B cell (primary cell): ENCODE measurements at regions not wholly inside any gene's neighbourhood (a gene's known extent, or its start where the extent isn't known, plus 50 kb on each side); places are given as distances from the start of the nearest gene placed in this dataset.

Experiments
- ATAC-seq: fragments of 200-7000 bp; cut with Tn5 transposase; one replicate; pipeline ENCODE4 v1.10.0; 2021; ENCODE audit warnings: low read depth, mild to moderate bottlenecking, moderate number of reproducible peaks, moderate library complexity
- CTCF ChIA-PET: fragments of 350-600 bp; sonication (Branson Sonifier 250); formaldehyde crosslinking; loops from one replicate; lab custom pipeline; 2021; ENCODE audit warnings: antibody characterized with exemption, inconsistent platforms; lab: Charles Lee
- POLR2A ChIA-PET: fragments of 350-600 bp; sonication (Branson Sonifier 250); formaldehyde crosslinking; loops from one replicate; lab custom pipeline; 2021; ENCODE audit warnings: antibody characterized with exemption; lab: Charles Lee
- DNase-seq: peaks from one replicate; pipeline ENCODE4 v3.0.0; 2013
- H2AFZ ChIP-seq: 2 replicates; pipeline ENCODE4 v1.6.1; 2012; ENCODE audit warnings: mild to moderate bottlenecking, low read depth, low read length; ENCODE audit not compliant: insufficient read depth, poor library complexity, severe bottlenecking
- H3K27ac ChIP-seq, 2 donors: 1 replicate in 1 of 2; 2 replicates in 1 of 2; pipeline ENCODE4 v1.5.1; 2012 to 2013; ENCODE audit warnings: low read length in 2 of 2, mild to moderate bottlenecking in 2 of 2, moderate library complexity in 1 of 2
- H3K27me3 ChIP-seq, 4 experiments: fragments of 200-600 bp in 1 of 4; sonication (generic) in 1 of 4; replicated peaks in 1 of 4; 1 replicate in 2 of 4; 2 replicates in 2 of 4; pipeline versions ENCODE4 v1.6.1 to v1.7.0; 2013 to 2016; ENCODE audit warnings: low read length in 3 of 4, mild to moderate bottlenecking in 2 of 4, mixed read lengths in 1 of 4, moderate library complexity in 1 of 4; ENCODE audit not compliant: insufficient read depth in 4 of 4, control insufficient read depth in 3 of 4; ENCODE audit errors: control extremely low read depth in 1 of 4
- H3K36me3 ChIP-seq, 2 experiments: replicated peaks in 1 of 2; 1 replicate in 1 of 2; 2 replicates in 1 of 2; pipeline versions ENCODE4 v1.6.1 to v1.7.1; 2013; ENCODE audit warnings: low read length in 1 of 2; ENCODE audit not compliant: insufficient read depth in 2 of 2, control insufficient read depth in 1 of 2; ENCODE audit errors: control extremely low read depth in 1 of 2, extremely low read depth in 1 of 2
- H3K4me1 ChIP-seq, 2 donors: fragments of 200-600 bp in 1 of 2; sonication (generic) in 1 of 2; 1 replicate in 1 of 2; 2 replicates in 1 of 2; pipeline versions ENCODE4 v1.5.1 to v1.6.1; 2013 to 2017; ENCODE audit warnings: low read length in 2 of 2; ENCODE audit not compliant: control insufficient read depth in 2 of 2, insufficient read depth in 2 of 2
- H3K4me2 ChIP-seq: replicated peaks from 2 replicates; pipeline ENCODE3; 2012; ENCODE audit warnings: mild to moderate bottlenecking, low read depth, low read length; ENCODE audit not compliant: poor library complexity, severe bottlenecking
- H3K4me3 ChIP-seq, 5 experiments: fragments of 200-600 bp in 1 of 5; sonication (generic) in 1 of 5; 1 replicate in 3 of 5; 2 replicates in 2 of 5; pipeline versions ENCODE4 v1.5.1 to v1.7.0; 2011 to 2016; ENCODE audit warnings: low read length in 4 of 5, mild to moderate bottlenecking in 4 of 5, low read depth in 2 of 5, control low read depth in 1 of 5, moderate library complexity in 1 of 5; ENCODE audit not compliant: insufficient read depth in 1 of 5; ENCODE audit errors: control extremely low read depth in 1 of 5, extremely low read depth in 1 of 5
- H3K79me2 ChIP-seq: fragments of 200-600 bp; sonication (generic); one replicate; pipeline ENCODE4 v1.6.0; 2016; ENCODE audit warnings: low read length; ENCODE audit not compliant: control insufficient read depth, insufficient read depth
- H3K9ac ChIP-seq: fragments of 200-600 bp; sonication (generic); 2 replicates; pipeline ENCODE4 v1.6.1; 2017; ENCODE audit warnings: mild to moderate bottlenecking, low read length, moderate library complexity
- H3K9me3 ChIP-seq, 3 donors: one replicate each; pipeline versions ENCODE4 v1.6.1 to v1.7.1; 2013; ENCODE audit warnings: low read length in 2 of 3; ENCODE audit not compliant: control insufficient read depth in 2 of 3, insufficient read depth in 1 of 3; ENCODE audit errors: control extremely low read depth in 1 of 3
- H4K20me1 ChIP-seq: 2 replicates; pipeline ENCODE4 v1.6.0; 2012; ENCODE audit warnings: mild to moderate bottlenecking, low read length; ENCODE audit not compliant: insufficient read depth, control insufficient read depth, poor library complexity, severe bottlenecking
- H3K27ac Mint-ChIP-seq: one replicate; pipeline ENCODE4 v1.8.0; 2021; ENCODE audit warnings: mixed read lengths
- H3K27me3 Mint-ChIP-seq: one replicate; pipeline ENCODE4 v1.8.0; 2021; ENCODE audit warnings: mixed read lengths
- H3K4me1 Mint-ChIP-seq: one replicate; pipeline ENCODE4 v1.8.0; 2021; ENCODE audit warnings: mixed read lengths
- H3K4me3 Mint-ChIP-seq: one replicate; pipeline ENCODE4 v1.8.0; 2021; ENCODE audit warnings: mixed read lengths
- H3K9me3 Mint-ChIP-seq: one replicate; pipeline ENCODE4 v1.8.0; 2022; ENCODE audit warnings: mixed read lengths; ENCODE audit not compliant: insufficient read depth
- EZH2 ChIP-seq: IDR thresholded peaks from 2 replicates; pipeline ENCODE4 v1.6.1; 2012; ENCODE audit warnings: borderline replicate concordance, low read depth, mild to moderate bottlenecking, moderate library complexity, low read length; ENCODE audit not compliant: insufficient read depth, poor library complexity, severe bottlenecking
- WGBS: methylation state at CpG from one replicate; pipeline ENCODE4 v1.1.5; 2013; ENCODE audit warnings: missing lambda C conversion rate; ENCODE audit not compliant: insufficient coverage; 5-methylcytosine and 5-hydroxymethylcytosine counted together
- intact Hi-C: fragments of 100-400 bp; cut with micrococcal nuclease; formaldehyde crosslinking; loops from one replicate; pipeline ENCODE4 v1.10.0; 2022
- TF ChIP-seq, protein P1 (sequence below): fragments of 200-600 bp; IDR thresholded peaks from one replicate; pipeline ENCODE4 v1.8.0; 2022; ENCODE audit warnings: antibody characterized with exemption, mild to moderate bottlenecking

DNA sequence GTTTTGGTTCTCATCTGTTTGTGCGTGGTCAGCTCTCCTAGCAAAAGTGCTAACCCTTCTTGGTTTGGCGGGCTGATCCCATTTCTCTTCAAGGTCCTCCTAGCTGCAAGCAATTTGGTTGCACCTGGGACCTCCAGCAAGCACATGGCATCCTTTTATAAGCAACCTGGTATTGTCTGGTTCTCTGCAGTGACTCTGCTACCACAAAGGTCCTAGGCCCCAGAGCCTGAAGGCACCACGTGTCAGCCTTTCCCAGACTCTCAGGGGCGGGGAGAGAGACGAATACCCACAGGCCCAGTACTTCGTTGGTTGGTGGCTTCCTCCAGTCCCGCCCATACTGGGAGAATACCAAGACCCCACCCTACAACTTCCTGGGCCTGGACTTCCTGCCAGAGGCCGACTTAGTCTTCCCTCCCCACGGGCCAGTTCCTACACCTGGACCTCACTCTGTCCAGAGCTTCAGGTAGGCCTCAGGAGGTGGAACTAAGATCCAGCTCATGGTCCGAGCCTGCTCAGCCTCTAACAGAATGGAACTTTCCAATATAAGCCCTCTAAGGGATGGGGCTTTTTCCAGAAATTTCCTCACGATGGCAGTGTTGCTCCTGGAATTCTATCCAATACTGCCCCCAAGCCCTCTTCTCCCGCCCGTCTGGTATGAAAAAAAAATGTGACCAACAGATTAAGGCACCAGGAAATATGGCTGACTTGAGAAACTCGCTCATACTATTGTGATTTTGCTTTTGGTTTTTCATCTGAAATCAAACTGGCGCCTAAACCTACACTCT lies 192.5 kb upstream of the STK26 start:
- peak overlapping the region; percentile 57 to 58 for H3K27ac ChIP-seq
- DNase-seq (peak; percentile 75), ATAC-seq (peak; percentile 68)
- TF ChIP-seq EZH2: no peak
- TF ChIP-seq, protein P1, sequence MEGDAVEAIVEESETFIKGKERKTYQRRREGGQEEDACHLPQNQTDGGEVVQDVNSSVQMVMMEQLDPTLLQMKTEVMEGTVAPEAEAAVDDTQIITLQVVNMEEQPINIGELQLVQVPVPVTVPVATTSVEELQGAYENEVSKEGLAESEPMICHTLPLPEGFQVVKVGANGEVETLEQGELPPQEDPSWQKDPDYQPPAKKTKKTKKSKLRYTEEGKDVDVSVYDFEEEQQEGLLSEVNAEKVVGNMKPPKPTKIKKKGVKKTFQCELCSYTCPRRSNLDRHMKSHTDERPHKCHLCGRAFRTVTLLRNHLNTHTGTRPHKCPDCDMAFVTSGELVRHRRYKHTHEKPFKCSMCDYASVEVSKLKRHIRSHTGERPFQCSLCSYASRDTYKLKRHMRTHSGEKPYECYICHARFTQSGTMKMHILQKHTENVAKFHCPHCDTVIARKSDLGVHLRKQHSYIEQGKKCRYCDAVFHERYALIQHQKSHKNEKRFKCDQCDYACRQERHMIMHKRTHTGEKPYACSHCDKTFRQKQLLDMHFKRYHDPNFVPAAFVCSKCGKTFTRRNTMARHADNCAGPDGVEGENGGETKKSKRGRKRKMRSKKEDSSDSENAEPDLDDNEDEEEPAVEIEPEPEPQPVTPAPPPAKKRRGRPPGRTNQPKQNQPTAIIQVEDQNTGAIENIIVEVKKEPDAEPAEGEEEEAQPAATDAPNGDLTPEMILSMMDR: peak; percentile 16
- Mint-ChIP-seq H3K27me3 (no peaks in the 10 kb centered on the region), H3K4me1 (peaks cover 30% of the 10 kb centered on the region), H3K9me3 (no peaks in the 10 kb centered on the region), H3K4me3 (peak overlapping the region; percentile 44), H3K27ac (peak overlapping the region; percentile 84)
- H3K27me3 ChIP-seq: no peaks in the 10 kb centered on the region
- no peaks in the 10 kb centered on the region for H3K9me3 ChIP-seq
- peak overlapping the region in 4 of 5 experiments; percentile 13 to 45 (median 26) for H3K4me3 ChIP-seq
- CTCF ChIA-PET: no interaction called here
- no peaks in the 10 kb centered on the region for H3K79me2 ChIP-seq
- H3K36me3 ChIP-seq: no peaks in the 10 kb centered on the region
- POLR2A ChIA-PET: interaction anchor here (0.5 kb wide), 1 partner anchor 197 kb away, joined by 3 read pairs; no protein-coding TSS in a partner anchor
- no peaks in the 10 kb centered on the region for H4K20me1 ChIP-seq
- peaks cover 26 to 28% of the 10 kb centered on the region in 2 donors for H3K4me1 ChIP-seq
- 18% methylated on average over 5 of the region's 15 CpGs for WGBS
- intact Hi-C loops: no loop called here
- peak overlapping the region; percentile 12 for H3K9ac ChIP-seq
- H2AFZ ChIP-seq: peak overlapping the region; percentile 71
- peak overlapping the region; percentile 62 for H3K4me2 ChIP-seq

DNA sequence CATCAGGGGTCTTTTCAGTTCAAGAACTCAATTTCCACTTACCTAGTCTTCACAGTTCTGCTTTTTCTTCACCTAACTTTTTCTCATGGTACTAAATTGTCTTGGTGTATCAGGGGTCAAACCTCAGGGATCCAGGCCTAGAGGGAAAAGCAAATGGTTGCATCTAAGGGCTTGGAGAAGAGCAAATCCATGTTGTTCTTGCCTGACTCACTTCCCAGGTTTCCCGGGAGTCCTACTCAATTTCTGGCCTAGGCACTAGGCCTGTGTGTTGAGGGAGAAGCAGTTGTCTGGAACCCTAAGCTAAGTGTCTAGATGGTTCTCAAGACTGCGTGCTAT lies 191.9 kb upstream of the STK26 start:
- peak overlapping the region in 3 of 5 experiments; percentile 13 to 45 (median 35) for H3K4me3 ChIP-seq
- no peaks in the 10 kb centered on the region for H3K36me3 ChIP-seq
- peak overlapping the region; percentile 12 for H3K9ac ChIP-seq
- no peaks in the 10 kb centered on the region for H3K9me3 ChIP-seq
- H3K4me3 Mint-ChIP-seq: peak overlapping the region; percentile 44
- intact Hi-C loops: no loop called here
- no peak for TF ChIP-seq EZH2
- TF ChIP-seq, protein P1: no peak
- peak overlapping the region; percentile 57 to 58 for H3K27ac ChIP-seq
- peak overlapping the region; percentile 71 for H2AFZ ChIP-seq
- H3K79me2 ChIP-seq: no peaks in the 10 kb centered on the region
- no peaks in the 10 kb centered on the region for H3K9me3 Mint-ChIP-seq
- no CpG with 5 or more reads among the region's 2 CpGs for WGBS
- peak overlapping the region; percentile 62 for H3K4me2 ChIP-seq
- CTCF ChIA-PET: interaction anchor here (1.9 kb wide), 1 partner anchor 240 kb away, joined by 4 read pairs; no protein-coding TSS in a partner anchor
- H4K20me1 ChIP-seq: no peaks in the 10 kb centered on the region
- POLR2A ChIA-PET: interaction anchor here (0.5 kb wide), 1 partner anchor 197 kb away, joined by 3 read pairs; no protein-coding TSS in a partner anchor
- H3K27me3 Mint-ChIP-seq: no peaks in the 10 kb centered on the region
- H3K27me3 ChIP-seq: peaks cover 0 to 4% (median 0%) of the 10 kb centered on the region in 4 experiments
- peaks cover 30% of the 10 kb centered on the region for H3K4me1 Mint-ChIP-seq
- peak overlapping the region; percentile 84 for H3K27ac Mint-ChIP-seq
- peaks cover 26 to 28% of the 10 kb centered on the region in 2 donors for H3K4me1 ChIP-seq
- ATAC-seq: no peak
- DNase-seq: no peak
